ENCODE measurements at regions not wholly inside any gene's neighbourhood (a gene's known extent, or its start where the extent isn't known, plus 50 kb on each side); places are given as distances from the start of the nearest gene placed in this dataset.

GRCh38 chr1:233735331-233735730, 121.4 kb downstream of the KCNK1 start:
- TF ChIP-seq CTCF (IDR thresholded peaks at IDR 0.05; ENCODE audit: insufficient read depth, low read depth, low read length) (no peak), EZH2 (IDR thresholded peaks at IDR 0.05; ENCODE audit: insufficient read depth, low read length) (no peak)
